GM12892 (cell line): ENCODE measurements at regions not wholly inside any gene's neighbourhood (a gene's known extent, or its start where the extent isn't known, plus 50 kb on each side); places are given as distances from the start of the nearest gene placed in this dataset.

Experiments
- POLR2A ChIP-seq: IDR thresholded peaks from 2 replicates; pipeline ENCODE4 v1.6.1; 2011; ENCODE audit warnings: low read depth, low read length, control low read depth
- POLR2AphosphoS5 ChIP-seq: IDR thresholded peaks from 2 replicates; pipeline ENCODE4 v1.6.1; 2011; ENCODE audit warnings: low read depth, low read length, control low read depth

- TF ChIP-seq POLR2AphosphoS5 (no peak), POLR2A (no peak)
These were observed 176.3 kb downstream of the ATP23 start for GRCh38 chr12:58117667-58118066.
